ENCODE measurements at regions not wholly inside any gene's neighbourhood (a gene's known extent, or its start where the extent isn't known, plus 50 kb on each side); places are given as distances from the start of the nearest gene placed in this dataset.

DNA sequence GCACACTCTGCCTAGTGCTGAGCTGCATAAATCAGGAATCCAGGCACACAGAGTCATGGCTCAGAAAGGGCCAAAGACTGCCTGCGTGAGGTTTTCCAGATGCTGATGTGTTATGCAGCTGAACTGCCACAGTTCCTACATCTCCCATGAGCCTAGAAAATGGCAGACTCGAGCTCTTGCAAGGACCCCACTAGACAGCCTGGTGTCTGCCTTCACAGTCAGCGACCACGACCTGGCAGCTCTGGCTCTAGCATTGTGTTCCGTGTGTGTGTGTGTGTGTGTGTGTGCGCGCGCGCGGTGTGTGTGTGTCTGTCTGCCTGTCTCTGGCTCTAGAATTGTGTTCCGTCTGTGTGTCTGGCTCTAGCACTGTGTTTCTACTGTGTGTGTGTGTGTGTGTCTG is 203.6 kb upstream of the AGTR2 start:
- TF ChIP-seq, protein P1, sequence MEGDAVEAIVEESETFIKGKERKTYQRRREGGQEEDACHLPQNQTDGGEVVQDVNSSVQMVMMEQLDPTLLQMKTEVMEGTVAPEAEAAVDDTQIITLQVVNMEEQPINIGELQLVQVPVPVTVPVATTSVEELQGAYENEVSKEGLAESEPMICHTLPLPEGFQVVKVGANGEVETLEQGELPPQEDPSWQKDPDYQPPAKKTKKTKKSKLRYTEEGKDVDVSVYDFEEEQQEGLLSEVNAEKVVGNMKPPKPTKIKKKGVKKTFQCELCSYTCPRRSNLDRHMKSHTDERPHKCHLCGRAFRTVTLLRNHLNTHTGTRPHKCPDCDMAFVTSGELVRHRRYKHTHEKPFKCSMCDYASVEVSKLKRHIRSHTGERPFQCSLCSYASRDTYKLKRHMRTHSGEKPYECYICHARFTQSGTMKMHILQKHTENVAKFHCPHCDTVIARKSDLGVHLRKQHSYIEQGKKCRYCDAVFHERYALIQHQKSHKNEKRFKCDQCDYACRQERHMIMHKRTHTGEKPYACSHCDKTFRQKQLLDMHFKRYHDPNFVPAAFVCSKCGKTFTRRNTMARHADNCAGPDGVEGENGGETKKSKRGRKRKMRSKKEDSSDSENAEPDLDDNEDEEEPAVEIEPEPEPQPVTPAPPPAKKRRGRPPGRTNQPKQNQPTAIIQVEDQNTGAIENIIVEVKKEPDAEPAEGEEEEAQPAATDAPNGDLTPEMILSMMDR (conservative IDR thresholded peaks at IDR 0.05; ENCODE audit: low read depth in 2 of 2): no peak
- TF ChIP-seq EZH2 (IDR thresholded peaks at IDR 0.05; ENCODE audit: low read depth, unreplicated experiment): no peak

All from GM23338 (cell line).